ENCODE measurements at regions not wholly inside any gene's neighbourhood (a gene's known extent, or its start where the extent isn't known, plus 50 kb on each side); places are given as distances from the start of the nearest gene placed in this dataset.

DNA sequence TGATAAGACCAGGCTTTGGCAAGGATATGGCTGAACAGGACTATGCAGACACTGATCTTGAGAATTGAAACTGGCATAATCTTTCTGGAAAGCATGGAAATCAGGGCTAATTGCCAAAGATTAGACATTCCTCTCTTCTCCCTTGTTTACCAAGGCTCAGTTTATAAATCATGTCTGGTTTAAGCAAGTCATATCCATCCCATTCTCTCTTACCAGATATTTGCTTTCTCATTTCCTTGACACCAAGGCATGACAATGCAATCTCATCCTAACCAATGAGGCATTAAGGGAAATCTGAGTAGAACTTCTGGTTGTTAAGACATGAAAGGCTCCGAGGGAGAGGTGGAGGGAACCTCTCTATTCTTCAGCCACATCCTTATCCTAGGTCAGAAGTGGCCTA lies 110.3 kb upstream of the CEP85L start:
- no peak for DNase-seq (ENCODE audit: low read depth)

DNA sequence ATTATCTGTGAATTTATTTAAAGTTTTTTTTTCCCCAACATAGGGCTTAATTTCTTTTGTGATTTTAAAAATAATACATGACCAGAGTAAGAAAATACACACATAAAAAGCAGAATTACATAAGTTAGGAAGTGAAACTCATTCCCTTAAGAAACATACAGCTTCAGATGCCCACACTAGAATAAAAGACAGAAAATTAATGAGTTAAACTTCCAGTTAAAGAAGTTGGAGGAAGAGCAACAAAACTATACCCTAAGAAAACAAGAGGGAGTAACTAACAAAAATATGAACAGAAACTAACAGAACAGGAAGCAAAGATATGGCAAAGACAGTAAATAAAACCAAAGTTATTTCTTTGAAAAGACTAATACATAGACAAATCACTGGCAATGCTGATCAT lies 107.6 kb upstream of the CEP85L start:
- DNase-seq (ENCODE audit: low read depth) = no peak

DNA sequence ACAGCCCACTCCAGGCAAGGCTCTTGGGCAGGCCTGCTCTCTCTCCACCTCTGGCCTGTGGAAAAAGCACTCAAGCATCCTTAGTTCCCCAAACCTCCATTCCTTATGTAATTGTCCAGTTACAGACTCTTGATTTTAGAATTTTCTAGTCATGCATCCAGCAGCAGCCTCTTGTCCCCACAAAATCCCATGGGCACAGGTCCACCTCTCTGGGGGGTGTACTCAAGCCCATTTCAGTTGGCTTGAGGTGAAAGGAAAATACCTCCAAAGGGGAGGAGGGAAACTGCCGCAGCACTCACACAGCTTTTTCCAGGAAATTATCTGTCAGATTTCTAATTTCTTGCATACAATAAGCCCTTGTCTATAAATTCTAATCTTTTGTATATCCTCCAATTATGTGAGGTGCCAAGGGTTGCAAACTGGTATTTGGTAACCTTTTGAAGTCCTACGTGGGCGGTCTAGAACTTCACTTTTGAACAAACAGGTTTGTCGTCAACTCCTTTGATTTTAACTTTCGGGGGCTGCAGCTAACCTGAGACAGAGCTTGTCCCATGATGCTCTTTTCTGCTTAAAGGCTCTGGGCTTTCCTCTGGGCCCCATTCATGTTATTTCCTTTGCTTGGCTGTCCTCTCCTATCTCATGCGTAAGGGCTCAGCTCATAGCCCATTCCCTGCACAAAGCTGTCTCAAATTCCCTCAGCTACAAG lies 104.7 kb upstream of the CEP85L start:
- DNase-seq (ENCODE audit: low read depth) = no peak

DNA sequence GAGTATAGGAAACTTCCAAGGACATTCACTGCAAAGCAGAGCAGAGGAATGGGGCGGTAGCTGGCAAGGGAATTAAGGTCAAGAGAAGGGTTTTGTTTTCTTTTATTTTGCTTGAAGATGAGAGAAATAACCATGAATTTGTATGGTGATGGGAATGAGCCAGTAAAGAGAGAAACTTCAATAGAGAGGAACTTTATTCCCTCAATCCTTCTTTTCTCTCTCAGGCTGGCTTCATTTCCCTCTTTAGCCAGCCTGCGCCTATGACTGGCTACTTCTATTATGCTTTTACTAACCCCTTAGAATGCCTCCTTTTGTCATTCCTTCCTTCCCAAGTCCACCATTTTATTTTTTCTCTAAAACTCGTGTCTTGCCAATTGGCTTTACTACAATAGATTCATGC lies 101.4 kb upstream of the CEP85L start:
- no peak for DNase-seq (ENCODE audit: low read depth)

DNA sequence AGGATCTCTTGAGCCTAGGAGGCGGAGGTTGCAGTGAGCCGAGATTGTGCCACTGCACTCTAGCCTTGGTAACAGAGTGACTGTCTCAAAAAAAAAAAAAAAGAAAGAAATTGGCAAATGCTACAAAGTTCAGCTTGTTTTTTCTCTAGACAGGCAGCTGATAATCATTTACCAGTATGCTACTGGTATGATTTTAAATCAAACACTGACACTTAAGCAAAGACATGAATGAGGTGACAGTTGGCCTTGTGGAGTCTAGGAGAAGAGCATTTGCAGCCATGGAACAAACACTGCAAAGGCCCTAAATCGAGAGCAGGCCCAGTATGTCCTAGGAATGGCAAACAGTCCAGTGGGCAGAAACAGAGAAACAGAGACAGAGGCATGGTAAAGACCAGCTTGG lies 99.7 kb upstream of the CEP85L start:
- no peak for DNase-seq (ENCODE audit: low read depth)

DNA sequence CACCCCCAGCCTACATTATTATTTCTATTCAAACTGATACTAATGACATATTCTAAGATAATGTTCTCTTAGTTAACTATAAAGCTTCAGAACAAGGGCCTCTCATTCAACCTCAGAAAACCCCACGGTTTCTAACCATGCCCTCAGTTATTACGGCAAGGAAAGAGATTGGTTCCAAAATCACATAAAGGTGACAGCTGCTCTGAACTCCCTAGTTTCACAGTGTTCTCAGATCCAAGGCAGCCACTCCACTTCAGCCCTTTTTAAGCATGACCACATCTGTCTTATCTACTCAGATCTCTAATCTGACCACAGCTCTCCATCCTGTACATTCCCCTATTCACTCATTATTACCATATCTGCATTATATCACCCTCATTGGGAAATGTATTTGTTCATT lies 98.8 kb upstream of the CEP85L start:
- no peak for DNase-seq (ENCODE audit: low read depth)

DNA sequence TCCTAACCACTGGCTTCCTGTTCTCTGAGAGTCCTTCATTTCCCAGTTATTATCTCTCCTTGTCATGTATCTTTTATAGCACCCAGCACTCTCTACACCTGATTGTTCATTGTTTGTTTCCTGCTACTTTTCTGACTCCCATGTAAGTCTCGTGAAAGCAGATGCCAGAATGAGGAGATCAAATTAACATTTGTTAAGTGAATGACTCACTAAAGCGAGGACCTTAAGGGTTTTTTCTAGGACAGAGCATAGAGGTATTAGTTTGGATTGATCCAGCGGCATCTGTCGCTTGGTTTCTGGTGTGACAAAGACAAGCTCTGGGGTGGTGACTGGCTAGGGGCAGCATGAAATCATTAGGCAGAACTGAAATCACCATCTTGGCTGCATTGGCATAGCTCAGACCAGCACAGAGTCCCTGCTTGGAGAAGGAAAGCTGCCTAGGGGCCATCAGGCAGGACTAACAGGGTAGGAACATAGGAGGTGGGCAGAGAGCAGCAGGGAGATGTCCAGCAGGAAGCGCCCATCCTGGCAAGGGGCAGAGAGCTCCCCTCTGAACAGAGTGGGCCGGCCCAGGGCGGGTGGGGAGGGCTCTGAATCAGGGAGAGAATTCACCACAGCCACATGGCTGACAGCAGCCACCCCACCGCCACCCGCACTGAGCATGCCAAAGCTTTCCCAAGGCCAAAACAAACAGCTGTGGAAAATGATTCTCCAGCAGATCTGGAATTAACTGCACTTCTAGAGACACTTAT lies 97.1 kb upstream of the CEP85L start:
- DNase-seq (ENCODE audit: low read depth) = peak; percentile 77

DNA sequence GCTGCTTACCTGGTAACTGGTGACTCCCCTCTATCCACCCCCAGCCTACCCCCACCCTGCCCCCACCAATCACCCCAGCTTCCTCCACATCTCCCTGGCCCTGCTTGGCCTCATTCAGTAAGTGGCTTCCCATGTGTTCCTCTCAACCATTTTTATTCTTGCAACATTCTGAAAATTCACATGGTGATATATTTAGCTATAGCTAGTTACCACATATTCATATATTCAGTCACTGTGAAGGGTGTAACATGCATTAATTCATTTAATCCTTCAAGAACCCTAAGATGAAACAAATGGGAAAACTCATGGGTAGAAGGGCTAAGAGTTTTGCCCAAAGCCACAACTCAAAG lies 95.4 kb upstream of the CEP85L start:
- DNase-seq (ENCODE audit: low read depth) = no peak

DNA sequence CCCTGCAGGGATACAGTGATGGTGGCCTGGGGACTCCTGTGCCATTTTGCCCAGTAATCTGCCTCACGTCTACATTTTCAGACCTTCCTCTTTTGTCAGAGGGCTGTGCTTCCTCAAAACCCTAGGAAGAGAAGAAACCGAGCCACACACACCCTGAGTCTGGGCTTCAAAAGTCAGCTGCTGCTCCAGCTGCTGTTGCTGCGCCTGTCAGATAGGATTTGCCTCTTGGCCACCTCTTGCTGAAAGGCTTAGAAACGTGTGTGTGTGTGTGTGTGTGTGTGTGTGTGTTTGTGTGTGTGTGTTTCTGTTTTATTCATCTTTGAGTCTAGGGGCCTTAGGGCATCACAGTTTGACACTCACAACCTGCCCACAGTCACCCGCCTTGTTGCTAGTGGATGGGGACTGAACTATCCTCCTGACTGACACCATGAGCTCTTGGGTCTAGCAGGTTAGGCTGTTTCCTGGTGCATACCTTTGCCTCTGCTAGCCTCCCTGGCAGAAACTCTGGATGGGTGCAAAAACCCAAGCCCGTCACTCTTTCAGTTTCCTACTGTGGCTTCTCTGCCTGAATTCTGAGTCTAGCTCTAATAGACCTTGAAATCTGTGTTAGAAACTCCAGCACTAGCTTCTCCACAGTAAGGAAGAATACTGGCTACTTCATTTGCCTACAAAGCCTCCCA lies 94.9 kb upstream of the CEP85L start:
- no peak for DNase-seq (ENCODE audit: low read depth)

DNA sequence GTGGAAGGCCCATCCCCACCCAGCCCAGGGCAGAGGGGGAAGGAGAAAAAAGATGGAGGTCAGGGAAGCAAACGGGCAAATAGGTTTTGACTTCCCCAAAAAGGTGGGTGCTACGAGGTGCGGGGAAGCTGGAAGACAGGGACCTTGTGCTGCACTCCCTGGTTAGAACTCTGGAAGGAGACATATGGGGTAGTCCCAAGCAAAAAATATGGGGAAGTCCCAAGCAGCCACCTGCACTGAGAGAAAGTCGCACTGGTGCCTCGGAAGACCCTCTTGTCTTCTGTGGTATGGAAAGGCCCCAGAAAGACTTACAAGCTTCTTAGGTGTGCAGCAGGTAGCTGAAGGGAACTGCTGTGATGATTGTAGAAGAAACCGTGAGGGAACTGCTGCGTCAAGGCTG lies 93.8 kb upstream of the CEP85L start:
- no peak for DNase-seq (ENCODE audit: low read depth)

DNA sequence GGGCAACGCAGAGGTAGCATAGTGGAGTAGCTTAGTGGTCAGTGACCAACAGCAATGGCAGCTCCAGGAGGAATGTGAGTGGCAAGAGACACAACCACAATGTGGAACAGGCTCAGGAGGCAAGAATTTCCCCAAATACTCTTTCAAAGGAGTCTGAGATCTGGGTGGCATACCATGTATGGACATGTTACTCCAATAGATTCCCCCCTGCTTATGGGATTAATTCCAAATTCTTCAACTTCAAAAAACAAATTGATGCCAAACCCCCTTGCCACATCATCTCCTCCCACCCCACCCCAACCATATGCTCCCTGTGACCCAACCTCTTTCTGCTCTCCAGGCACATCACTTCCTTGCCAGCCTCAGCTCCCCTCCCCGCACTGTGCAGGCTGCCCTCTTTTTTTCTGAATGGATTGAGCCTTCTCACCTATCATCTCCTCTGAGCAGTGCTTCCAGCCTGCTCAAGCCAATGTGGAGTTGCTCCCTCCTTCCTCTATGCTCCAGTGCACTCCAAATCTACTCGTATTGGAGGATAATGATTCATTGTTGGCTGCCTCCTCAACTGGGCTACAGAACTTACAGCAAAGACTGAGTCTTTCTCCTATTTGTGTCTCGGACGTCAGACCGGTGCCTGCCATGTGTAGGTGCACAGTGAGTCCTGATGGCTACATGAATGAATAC lies 93.0 kb upstream of the CEP85L start:
- peak; percentile 54 for DNase-seq (ENCODE audit: low read depth)

DNA sequence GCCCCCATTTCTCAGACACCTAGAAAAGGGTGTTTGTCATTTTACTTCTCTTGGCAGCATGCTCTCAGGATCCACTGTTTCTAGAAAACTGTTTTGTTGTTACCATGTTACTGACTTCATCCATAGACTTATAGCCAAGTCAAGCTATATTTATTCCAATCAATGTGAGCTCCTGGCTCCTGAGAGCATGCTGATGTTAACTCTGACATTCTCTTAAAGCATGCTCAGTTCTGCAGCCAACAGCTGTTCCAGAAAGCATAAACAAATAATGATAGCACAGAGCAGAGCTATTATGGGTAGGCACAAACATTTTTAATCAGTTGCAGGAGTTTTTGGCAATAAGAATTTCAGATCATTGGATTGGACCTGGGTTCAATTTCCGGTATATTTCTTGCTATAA lies 92.4 kb upstream of the CEP85L start:
- no peak for DNase-seq (ENCODE audit: low read depth)

DNA sequence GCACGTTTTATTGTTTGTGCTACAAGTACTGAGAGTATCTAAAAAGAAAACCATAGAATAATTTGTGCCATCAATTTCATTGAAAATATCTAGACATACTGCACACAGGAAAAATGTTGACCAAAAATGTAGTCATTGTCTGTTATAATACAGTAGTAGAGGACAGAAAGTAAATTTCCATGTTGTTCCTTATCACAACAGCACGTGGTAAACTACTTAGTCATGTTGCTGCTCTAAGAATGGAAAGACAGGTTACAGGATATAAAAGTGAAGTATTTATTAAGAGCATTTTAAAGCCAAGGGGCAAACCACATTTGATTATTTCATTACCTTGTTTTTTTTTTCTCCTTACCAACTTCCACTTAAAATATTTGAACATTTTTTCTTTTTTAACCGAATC lies 89.0 kb upstream of the CEP85L start:
- no peak for DNase-seq (ENCODE audit: low read depth)

DNA sequence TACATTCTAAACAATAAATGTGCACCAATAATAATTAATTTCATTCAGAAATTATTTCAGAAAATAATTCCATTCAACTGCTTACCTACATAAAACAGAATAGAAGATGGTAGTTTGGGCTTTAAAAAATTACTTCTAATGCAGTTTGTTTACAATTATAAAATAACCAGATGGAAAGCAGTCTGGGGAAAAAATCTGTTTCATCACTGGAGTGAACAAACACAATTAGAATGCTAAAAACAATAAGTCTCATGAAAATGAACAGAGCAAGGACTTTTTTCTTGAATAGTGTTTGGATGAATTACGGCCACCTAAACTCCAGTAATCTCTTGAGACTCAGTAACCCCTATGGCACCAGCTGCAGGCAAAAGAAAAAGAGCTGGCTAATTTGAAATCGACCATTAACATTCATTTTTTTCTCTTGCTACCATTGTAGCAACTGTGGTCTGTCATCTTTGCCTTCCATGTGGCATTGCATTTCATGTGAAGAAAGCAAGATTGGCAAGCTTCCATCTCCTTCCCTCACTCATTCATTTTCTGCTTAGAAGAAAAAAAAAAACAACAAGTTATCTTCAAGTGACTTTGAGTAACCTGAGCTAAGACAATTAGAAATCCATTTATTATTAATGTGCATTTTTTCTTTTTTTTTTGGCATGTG lies 88.4 kb upstream of the CEP85L start:
- DNase-seq (ENCODE audit: low read depth) = no peak

DNA sequence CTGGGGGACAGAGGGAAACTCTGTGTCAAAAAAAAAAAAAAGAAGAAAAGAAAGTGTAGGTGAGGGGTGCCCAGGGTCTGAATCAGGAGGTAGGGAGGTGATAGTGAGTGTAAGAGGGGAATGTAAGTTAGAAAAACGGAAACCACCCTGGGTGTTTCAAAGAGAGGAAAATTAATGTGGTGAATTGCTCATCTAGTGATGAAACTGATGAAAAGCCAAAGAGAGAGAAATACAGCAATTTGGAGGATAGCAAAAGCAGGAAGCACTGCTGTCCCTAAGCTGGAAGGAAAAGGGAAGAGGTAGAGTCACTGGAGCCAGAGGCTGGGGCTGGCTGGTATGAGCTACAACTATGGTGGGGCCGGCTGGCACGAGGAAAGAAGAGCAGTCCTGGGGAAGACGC lies 85.0 kb upstream of the CEP85L start:
- DNase-seq (ENCODE audit: low read depth) = no peak

DNA sequence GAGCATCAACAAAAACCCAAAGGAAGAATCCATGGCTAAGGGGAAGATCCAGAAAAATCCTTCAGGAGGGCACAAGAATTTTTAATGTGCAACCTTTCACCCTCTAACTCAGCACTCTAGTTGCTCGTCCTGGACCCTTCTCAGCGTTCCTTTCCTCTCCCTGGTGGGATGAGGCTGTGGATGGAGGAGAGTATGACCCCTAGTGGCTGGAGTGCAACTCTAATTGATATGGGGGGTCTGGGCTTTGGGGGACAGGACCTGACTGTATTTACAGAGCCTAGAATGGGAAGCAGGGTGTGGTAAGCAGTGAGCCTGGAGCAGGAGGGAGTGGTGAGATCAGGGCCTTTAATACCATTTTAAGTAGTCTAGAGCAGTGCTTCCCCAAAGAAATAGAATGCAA lies 83.9 kb upstream of the CEP85L start:
- DNase-seq (ENCODE audit: low read depth) = no peak

DNA sequence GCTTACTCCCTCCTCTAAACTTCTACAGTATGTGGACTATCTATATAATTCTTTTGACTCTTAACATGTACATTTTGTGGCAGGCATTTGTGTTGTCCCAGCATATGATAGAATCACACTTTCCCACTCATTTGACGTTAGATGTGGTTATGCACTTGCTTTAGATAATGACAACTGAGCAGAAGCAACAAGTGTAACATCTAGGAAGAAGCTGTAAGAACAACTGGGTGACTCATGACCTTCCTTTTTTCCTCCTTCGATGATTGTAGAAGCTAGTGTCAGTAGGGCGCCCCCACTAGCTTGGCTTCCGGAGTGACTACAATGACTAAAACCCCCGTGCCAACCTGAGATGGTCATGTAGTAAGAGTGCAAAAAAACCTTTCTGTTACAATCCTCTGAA lies 74.6 kb upstream of the CEP85L start:
- DNase-seq (ENCODE audit: low read depth) = peak; percentile 36

DNA sequence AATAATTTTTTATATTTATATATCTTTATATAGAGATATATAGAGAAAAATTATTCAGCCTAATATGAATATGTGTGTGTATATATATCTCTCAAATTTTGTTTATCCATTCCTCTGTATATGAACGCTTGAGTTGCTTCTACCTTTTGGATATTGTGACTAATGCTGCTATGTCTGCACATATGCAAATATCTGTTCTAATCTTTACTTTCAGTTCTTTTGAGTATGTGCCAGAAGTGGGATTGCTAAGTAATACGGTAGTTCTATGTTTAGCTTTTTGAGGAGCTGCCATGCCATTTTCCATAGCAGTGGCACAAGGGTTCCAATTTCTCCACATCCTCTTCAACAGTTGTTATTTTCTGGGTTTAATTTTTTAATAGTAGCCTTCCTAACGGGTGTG lies 72.8 kb upstream of the CEP85L start:
- DNase-seq (ENCODE audit: low read depth) = no peak

DNA sequence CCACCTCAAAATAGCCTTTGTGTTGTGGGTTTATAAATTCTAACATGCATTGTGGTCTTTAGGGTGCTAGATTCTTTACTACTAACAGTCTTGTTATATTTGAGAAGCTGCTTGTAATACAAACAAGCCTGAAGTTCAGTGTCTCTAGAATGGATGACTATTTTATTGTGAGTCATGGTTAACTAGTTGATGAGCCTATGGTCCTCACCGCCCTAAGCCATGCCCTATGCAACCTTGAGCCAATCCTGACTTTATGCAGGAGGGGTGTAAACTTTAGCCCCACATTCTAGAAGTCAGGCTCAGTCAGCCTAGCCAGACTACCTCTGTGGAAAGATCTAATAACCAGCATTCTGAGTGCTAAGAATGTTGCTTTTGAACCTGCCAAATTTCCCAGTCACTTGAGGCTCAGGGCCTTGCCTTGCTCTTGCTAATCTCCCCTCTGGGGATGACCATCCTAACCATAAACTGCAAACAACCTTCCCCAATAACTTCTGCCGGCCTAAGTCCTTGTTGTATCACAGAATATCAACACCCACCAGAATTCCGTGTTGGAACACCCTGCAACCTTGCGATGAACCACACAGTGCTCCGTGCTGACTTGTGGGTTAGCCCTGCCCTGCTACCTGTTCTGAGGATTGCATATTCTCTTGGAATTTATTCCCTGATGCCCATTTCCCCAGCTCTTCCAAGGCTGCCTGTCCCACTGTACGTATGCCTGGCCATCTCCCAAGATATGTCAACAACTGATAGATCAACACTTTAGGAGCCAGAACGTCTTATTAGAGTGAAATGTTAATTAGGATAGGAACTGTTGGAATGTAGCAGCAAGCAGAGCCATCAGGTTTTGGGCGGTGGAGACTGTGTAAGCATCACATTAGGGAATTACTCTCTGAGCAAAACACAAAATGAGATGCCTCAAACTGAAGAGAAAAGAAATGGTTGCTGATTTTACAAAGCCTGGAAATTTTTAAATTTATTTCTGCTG lies 71.7 kb upstream of the CEP85L start:
- peak; percentile 31 for DNase-seq (ENCODE audit: low read depth)

DNA sequence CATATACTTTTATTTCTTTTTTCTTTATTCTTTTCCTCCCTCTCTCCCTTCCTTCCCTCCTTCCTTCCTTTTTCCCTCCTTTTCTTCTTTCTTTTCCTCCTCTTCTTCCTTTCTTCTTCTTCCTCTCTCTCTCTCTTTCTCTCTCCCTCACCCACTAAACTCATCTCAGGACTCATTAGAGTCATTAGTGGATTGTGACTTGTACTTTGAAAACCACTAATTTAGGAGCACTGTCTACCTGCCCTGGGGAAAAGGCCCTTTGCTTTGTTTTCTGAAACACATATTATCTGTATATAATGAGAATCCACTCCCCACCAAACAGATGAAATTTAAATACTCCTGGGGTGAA lies 68.7 kb upstream of the CEP85L start:
- no peak for DNase-seq (ENCODE audit: low read depth)

Measured in Daoy (cell line).